GM12878 (cell line): ENCODE measurements at regions not wholly inside any gene's neighbourhood (a gene's known extent, or its start where the extent isn't known, plus 50 kb on each side); places are given as distances from the start of the nearest gene placed in this dataset.

Source experiments
- CTCF ChIP-seq, 3 experiments: IDR thresholded peaks in 2 of 3; conservative IDR thresholded peaks in 1 of 3; 2 replicates each; pipeline ENCODE4 v1.5.1; 2011; ENCODE audit warnings: low read depth in 3 of 3, low read length in 3 of 3, mild to moderate bottlenecking in 3 of 3, control low read depth in 2 of 3, moderate library complexity in 2 of 3, inconsistent platforms in 1 of 3, mixed read lengths in 1 of 3; ENCODE audit not compliant: control insufficient read depth in 2 of 3, insufficient read depth in 1 of 3; ENCODE audit errors: extremely low read depth in 1 of 3
- EP300 ChIP-seq, 2 experiments: fragments of 150-350 bp in 1 of 2; IDR thresholded peaks; 2 replicates each; pipeline ENCODE4 v1.6.1; 2011 to 2012; ENCODE audit warnings: low read depth in 2 of 2, low read length in 2 of 2, borderline replicate concordance in 1 of 2, improper control_type of control experiment in 1 of 2, inconsistent platforms in 1 of 2; ENCODE audit not compliant: control insufficient read depth in 1 of 2
- FOS ChIP-seq: IDR thresholded peaks from 3 replicates; pipeline ENCODE4 v1.6.1; 2011; ENCODE audit warnings: borderline replicate concordance; ENCODE audit not compliant: insufficient read length; ENCODE audit errors: extremely low read depth
- HDAC6 ChIP-seq: fragments of 200-600 bp; sonication (generic); IDR thresholded peaks from one replicate; pipeline ENCODE4 v1.8.0; 2017; ENCODE audit warnings: antibody characterized with exemption; ENCODE audit not compliant: unreplicated experiment
- JUND ChIP-seq: IDR thresholded peaks from 2 replicates; pipeline ENCODE4 v1.6.1; 2012; ENCODE audit warnings: low read depth, mild to moderate bottlenecking, low read length, improper control_type of control experiment, moderate library complexity
- NBN ChIP-seq: fragments of 450-650 bp; IDR thresholded peaks from 2 replicates; pipeline ENCODE4 v1.6.1; 2016
- NFYB ChIP-seq: IDR thresholded peaks from 2 replicates; pipeline ENCODE4 v1.6.1; 2011; ENCODE audit warnings: low read depth, mild to moderate bottlenecking, low read length, improper control_type of control experiment, moderate library complexity; ENCODE audit not compliant: insufficient read depth
- RAD21 ChIP-seq: IDR thresholded peaks from 2 replicates; pipeline ENCODE4 v1.6.1; 2011; ENCODE audit warnings: mild to moderate bottlenecking, low read depth, low read length, moderate library complexity; ENCODE audit not compliant: insufficient read depth
- REST ChIP-seq: IDR thresholded peaks from 2 replicates; pipeline ENCODE4 v1.6.1; 2012; ENCODE audit warnings: mild to moderate bottlenecking, low read depth, low read length
- SIX5 ChIP-seq: IDR thresholded peaks from 2 replicates; pipeline ENCODE4 v1.6.1; 2011; ENCODE audit warnings: mild to moderate bottlenecking, low read depth, low read length, moderate library complexity; ENCODE audit not compliant: severe bottlenecking
- SP1 ChIP-seq: IDR thresholded peaks from one replicate; pipeline ENCODE4 v1.6.1; 2011; ENCODE audit warnings: low read depth, low read length
- STAT3 ChIP-seq: IDR thresholded peaks from 2 replicates; pipeline ENCODE4 v1.6.1; 2011; ENCODE audit warnings: low read depth, low read length, improper control_type of control experiment

GRCh38 chr9:108193026-108193710, 662.6 kb downstream of the ACTL7B start:
- TF ChIP-seq STAT3 (no peak), NBN (no peak), JUND (no peak), EP300 (IDR thresholded peaks at IDR 0.05; ENCODE audit: borderline replicate concordance in 1 of 2, control insufficient read depth in 1 of 2, low read depth in 2 of 2, low read length in 2 of 2) (no peak), CTCF (IDR thresholded peaks at IDR 0.05 in 2 of 3, conservative IDR thresholded peaks at IDR 0.05 in 1 of 3; ENCODE audit: control insufficient read depth in 2 of 3, extremely low read depth in 1 of 3, insufficient read depth in 1 of 3, low read depth in 3 of 3, low read length in 3 of 3) (no peak), FOS (no peak), NFYB (no peak), SP1 (no peak), SIX5 (no peak), RAD21 (no peak), HDAC6 (no peak), REST (no peak)
